ENCODE measurements at regions not wholly inside any gene's neighbourhood (a gene's known extent, or its start where the extent isn't known, plus 50 kb on each side); places are given as distances from the start of the nearest gene placed in this dataset.
"Not testable (repeated sequence)": the region's sequence is repeated elsewhere in the genome, so short reads cannot be mapped to it uniquely, and the experiment has no call there.

DNA sequence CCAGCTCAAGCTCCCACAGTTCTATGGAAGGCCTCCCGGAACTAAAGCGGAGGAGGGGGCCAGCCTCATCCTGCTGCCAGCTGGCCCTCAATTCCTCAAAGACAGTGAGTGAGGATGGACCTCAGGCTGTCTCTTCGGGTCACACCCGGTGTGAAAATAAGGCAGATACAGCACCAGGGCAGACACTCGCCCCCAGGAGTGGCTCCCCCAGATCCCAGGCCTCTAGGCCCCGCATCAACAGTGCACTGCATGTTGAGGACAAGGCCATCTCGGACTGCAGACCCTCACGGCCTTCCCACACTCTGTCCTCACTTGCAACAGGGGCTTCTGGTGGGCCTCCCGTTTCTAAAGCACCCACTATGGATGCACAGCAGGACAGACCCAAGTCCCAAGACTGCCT, 239.2 kb upstream of the ZNF322 start:
- H3K23me2 ChIP-seq (ENCODE audit: insufficient read length, low read depth, low read length, poor library complexity, severe bottlenecking); H3K27ac ChIP-seq (ENCODE audit: insufficient read length, low read depth, low read length); DNase-seq; H3K4me3 Mint-ChIP-seq; H2BK20ac ChIP-seq (ENCODE audit: low read depth, low read length, poor library complexity, severe bottlenecking); H3K9me3 Mint-ChIP-seq; H3K79me2 ChIP-seq (ENCODE audit: insufficient read depth, low read length); H2AFZ ChIP-seq (ENCODE audit: low read length); H2AK5ac ChIP-seq (ENCODE audit: insufficient read length, low read length); H3K9me3 ChIP-seq (ENCODE audit: control insufficient read depth, low read depth, low read length); H2BK15ac ChIP-seq (ENCODE audit: low read depth, low read length); H3K23ac ChIP-seq (ENCODE audit: insufficient read length, low read depth, low read length); H3T11ph ChIP-seq (ENCODE audit: low read length); H3K36me3 Mint-ChIP-seq (ENCODE audit: insufficient read depth in 1 of 3, low read depth in 3 of 3); H4K91ac ChIP-seq (ENCODE audit: insufficient read length, low read depth, low read length); H3K9ac ChIP-seq (ENCODE audit: extremely low read depth, insufficient read length, low read length); H4K8ac ChIP-seq (replicated peaks; ENCODE audit: insufficient read length, low read depth, low read length); H2BK5ac ChIP-seq (ENCODE audit: insufficient read length, low read length); H3K4ac ChIP-seq (ENCODE audit: low read depth, low read length); H3K56ac ChIP-seq (ENCODE audit: insufficient read length, low read depth, low read length); H4K20me1 ChIP-seq (ENCODE audit: control insufficient read depth, insufficient read depth, insufficient read length); H2BK120ac ChIP-seq (ENCODE audit: low read depth, low read length, poor library complexity, severe bottlenecking); H3K27me3 ChIP-seq (ENCODE audit: insufficient read depth, low read length); H2BK12ac ChIP-seq (ENCODE audit: insufficient read length, low read depth, low read length); H3K4me2 ChIP-seq (ENCODE audit: insufficient read depth, insufficient read length, low read length); H3K4me1 ChIP-seq (ENCODE audit: insufficient read depth, low read length); H4K5ac ChIP-seq (ENCODE audit: insufficient read length, low read depth, low read length); H3K18ac ChIP-seq (ENCODE audit: insufficient read length, low read depth, low read length); H3K79me1 ChIP-seq (ENCODE audit: insufficient read depth, low read depth, low read length, poor library complexity, severe bottlenecking); H3K27me3 Mint-ChIP-seq (ENCODE audit: low read depth): not testable (repeated sequence)
- peak overlapping the region; percentile 57; the same call in 1 of the 2 replicates for H3K14ac ChIP-seq (ENCODE audit: insufficient read depth, low read length)
- Mint-ChIP-seq H3K27ac (peak overlapping the region; percentile 36 to 83 (median 61); a peak in 3 of 7 replicates), H3K4me1 (peaks cover 5 to 10% of the 10 kb centered on the region in 2 experiments)
- WGBS (ENCODE audit: extremely low coverage, insufficient read length, low lambda C conversion rate) = no CpG with 5 or more reads among the region's 9 CpGs

DNA sequence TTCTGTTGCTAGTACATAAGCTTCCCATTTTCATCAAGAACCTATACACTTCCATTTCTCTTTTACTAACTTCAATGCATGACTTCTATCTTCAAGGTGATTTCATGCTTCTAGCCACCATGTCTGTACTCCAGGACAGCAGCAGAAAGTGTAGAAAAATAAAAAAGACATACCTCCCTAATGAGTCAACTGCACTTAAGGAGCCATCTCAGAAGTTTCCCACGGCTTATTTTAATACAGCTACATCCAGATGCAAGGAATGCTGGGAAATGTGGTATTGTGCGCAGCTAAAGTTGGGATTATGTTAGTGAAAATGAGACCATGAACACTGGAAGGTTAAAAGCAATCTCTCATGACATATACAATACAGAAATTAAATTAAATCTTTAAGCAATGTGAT, 264.7 kb upstream of the ZNF322 start:
- H3T11ph ChIP-seq (ENCODE audit: low read length); H3K9me3 Mint-ChIP-seq; H4K91ac ChIP-seq (ENCODE audit: insufficient read length, low read depth, low read length); H2BK12ac ChIP-seq (ENCODE audit: insufficient read length, low read depth, low read length); H2BK120ac ChIP-seq (ENCODE audit: low read depth, low read length, poor library complexity, severe bottlenecking); H3K9ac ChIP-seq (ENCODE audit: extremely low read depth, insufficient read length, low read length); H3K27ac Mint-ChIP-seq; H3K79me2 ChIP-seq (ENCODE audit: insufficient read depth, low read length); H3K4me1 ChIP-seq (ENCODE audit: insufficient read depth, low read length); H3K18ac ChIP-seq (ENCODE audit: insufficient read length, low read depth, low read length); H3K4me3 Mint-ChIP-seq; H4K8ac ChIP-seq (replicated peaks; ENCODE audit: insufficient read length, low read depth, low read length); H3K4me2 ChIP-seq (ENCODE audit: insufficient read depth, insufficient read length, low read length); H2AFZ ChIP-seq (ENCODE audit: low read length); H3K27me3 ChIP-seq (ENCODE audit: insufficient read depth, low read length); H3K56ac ChIP-seq (ENCODE audit: insufficient read length, low read depth, low read length); H3K23ac ChIP-seq (ENCODE audit: insufficient read length, low read depth, low read length); H2BK15ac ChIP-seq (ENCODE audit: low read depth, low read length); DNase-seq; H3K9me3 ChIP-seq (ENCODE audit: control insufficient read depth, low read depth, low read length); H4K5ac ChIP-seq (ENCODE audit: insufficient read length, low read depth, low read length); H4K20me1 ChIP-seq (ENCODE audit: control insufficient read depth, insufficient read depth, insufficient read length); H3K27me3 Mint-ChIP-seq (ENCODE audit: low read depth); H2BK5ac ChIP-seq (ENCODE audit: insufficient read length, low read length); H3K27ac ChIP-seq (ENCODE audit: insufficient read length, low read depth, low read length); H3K36me3 Mint-ChIP-seq (ENCODE audit: insufficient read depth in 1 of 3, low read depth in 3 of 3); H3K14ac ChIP-seq (ENCODE audit: insufficient read depth, low read length); H3K4me1 Mint-ChIP-seq; H2AK5ac ChIP-seq (ENCODE audit: insufficient read length, low read length); H3K4ac ChIP-seq (ENCODE audit: low read depth, low read length); H2BK20ac ChIP-seq (ENCODE audit: low read depth, low read length, poor library complexity, severe bottlenecking); H3K23me2 ChIP-seq (ENCODE audit: insufficient read length, low read depth, low read length, poor library complexity, severe bottlenecking); H3K79me1 ChIP-seq (ENCODE audit: insufficient read depth, low read depth, low read length, poor library complexity, severe bottlenecking): not testable (repeated sequence)
- no CpG with 5 or more reads among the region's 2 CpGs for WGBS (ENCODE audit: extremely low coverage, insufficient read length, low lambda C conversion rate)
